ENCODE measurements at regions not wholly inside any gene's neighbourhood (a gene's known extent, or its start where the extent isn't known, plus 50 kb on each side); places are given as distances from the start of the nearest gene placed in this dataset.

DNA sequence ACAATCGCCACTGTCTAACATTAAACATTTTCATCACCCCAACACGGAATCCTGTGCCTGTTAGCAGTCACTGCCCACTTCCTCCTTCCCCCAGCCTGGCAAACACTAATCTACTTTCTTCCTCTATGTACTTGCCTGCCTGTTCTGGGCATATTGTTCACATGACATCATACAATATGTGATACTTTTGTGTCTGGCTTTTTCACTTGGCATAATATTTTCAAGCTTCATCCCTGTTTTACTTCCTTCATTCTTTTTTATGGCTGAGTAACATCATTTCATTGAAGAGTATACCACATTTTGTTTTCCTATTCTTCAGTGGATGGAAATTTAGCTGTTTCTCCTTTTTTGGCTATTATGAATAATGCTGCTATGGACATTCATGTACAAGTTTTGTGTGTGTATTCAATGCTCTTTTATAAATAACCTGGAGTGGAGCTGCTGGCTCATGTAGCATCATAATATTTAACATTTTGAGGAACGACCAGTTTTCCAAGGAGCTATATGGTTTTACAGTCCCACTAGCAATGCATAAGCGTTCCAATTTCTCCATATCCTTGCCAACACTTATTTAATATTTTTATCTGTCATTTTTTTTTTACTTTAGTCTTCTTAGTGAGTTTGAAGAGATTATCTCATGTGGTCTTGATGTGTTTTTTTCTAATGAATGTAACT, 360.1 kb downstream of the HDGFL1 start:
- Histone ChIP-seq H3K4me2 (ENCODE audit: low read length) (no peak overlapping the region), H3K27ac (ENCODE audit: low read depth, low read length) (no peak overlapping the region), H3K27me3 (ENCODE audit: control insufficient read depth, low read length) (no peaks in the 10 kb centered on the region), H3K79me2 (ENCODE audit: control insufficient read depth, low read length) (no peaks in the 10 kb centered on the region), H3K4me3 (ENCODE audit: low read length) (no peak overlapping the region), H3K9me2 (replicated peaks; ENCODE audit: control insufficient read depth, low read length) (no peaks in the 10 kb centered on the region), H3K9me3 (ENCODE audit: control insufficient read depth, insufficient read depth, low read length) (no peaks in the 10 kb centered on the region), H3K4me1 (ENCODE audit: control insufficient read depth, low read length) (no peaks in the 10 kb centered on the region), H4K20me1 (ENCODE audit: control insufficient read depth, insufficient read depth, low read depth, low read length) (no peaks in the 10 kb centered on the region), H3F3A (ENCODE audit: control insufficient read depth, insufficient read depth) (no peaks in the 10 kb centered on the region), H3K36me3 (ENCODE audit: control insufficient read depth, low read length) (no peaks in the 10 kb centered on the region)
- TF ChIP-seq EZH2phosphoT487 (IDR thresholded peaks at IDR 0.05; ENCODE audit: borderline replicate concordance, low read length) = no peak
- TF ChIP-seq, protein P1, sequence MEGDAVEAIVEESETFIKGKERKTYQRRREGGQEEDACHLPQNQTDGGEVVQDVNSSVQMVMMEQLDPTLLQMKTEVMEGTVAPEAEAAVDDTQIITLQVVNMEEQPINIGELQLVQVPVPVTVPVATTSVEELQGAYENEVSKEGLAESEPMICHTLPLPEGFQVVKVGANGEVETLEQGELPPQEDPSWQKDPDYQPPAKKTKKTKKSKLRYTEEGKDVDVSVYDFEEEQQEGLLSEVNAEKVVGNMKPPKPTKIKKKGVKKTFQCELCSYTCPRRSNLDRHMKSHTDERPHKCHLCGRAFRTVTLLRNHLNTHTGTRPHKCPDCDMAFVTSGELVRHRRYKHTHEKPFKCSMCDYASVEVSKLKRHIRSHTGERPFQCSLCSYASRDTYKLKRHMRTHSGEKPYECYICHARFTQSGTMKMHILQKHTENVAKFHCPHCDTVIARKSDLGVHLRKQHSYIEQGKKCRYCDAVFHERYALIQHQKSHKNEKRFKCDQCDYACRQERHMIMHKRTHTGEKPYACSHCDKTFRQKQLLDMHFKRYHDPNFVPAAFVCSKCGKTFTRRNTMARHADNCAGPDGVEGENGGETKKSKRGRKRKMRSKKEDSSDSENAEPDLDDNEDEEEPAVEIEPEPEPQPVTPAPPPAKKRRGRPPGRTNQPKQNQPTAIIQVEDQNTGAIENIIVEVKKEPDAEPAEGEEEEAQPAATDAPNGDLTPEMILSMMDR (IDR thresholded peaks at IDR 0.05; ENCODE audit: low read depth, low read length, poor library complexity, severe bottlenecking) = no peak

DNA sequence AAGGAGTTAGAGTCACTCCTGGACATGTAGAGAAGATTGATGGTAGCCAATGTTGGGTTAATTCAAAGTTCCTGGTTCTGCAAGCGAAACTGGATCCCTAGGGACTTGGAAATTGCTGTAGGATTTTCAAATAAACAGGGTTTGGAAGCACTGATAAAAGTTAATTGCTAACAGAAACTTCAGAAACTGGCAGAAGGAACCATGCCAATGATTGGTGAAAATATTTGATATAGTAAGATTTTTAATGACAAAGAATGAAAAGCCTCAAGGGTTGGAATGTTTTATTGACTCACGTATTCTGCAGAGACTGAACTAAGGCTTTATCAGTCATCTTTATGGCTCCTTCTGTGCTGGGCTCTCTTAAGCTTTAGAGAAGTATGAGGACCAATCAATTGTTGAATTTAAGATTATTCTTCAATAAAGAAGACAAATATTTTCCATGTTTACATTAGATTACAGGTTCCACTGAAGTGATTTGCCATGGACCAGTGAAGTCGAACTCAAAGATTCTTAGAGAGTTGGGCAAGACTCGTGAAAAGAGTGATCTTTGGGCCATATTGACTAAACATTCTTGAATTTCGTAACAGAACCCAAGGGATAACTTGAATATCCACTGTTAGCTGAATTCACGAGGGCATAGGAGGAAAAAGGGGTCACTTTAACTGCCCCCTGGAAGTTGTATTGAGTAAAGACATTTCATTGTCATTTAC, 371.4 kb downstream of the HDGFL1 start:
- Histone ChIP-seq H3K4me1 (ENCODE audit: control insufficient read depth, low read length) (no peaks in the 10 kb centered on the region), H3K27me3 (ENCODE audit: control insufficient read depth, low read length) (no peaks in the 10 kb centered on the region), H3K4me3 (ENCODE audit: low read length) (no peak overlapping the region), H3K9me3 (ENCODE audit: control insufficient read depth, insufficient read depth, low read length) (no peaks in the 10 kb centered on the region), H3K9me2 (replicated peaks; ENCODE audit: control insufficient read depth, low read length) (no peaks in the 10 kb centered on the region; the same call in 1 of the 2 replicates), H4K20me1 (ENCODE audit: control insufficient read depth, insufficient read depth, low read depth, low read length) (no peaks in the 10 kb centered on the region), H3F3A (ENCODE audit: control insufficient read depth, insufficient read depth) (no peaks in the 10 kb centered on the region), H3K27ac (ENCODE audit: low read depth, low read length) (no peak overlapping the region), H3K79me2 (ENCODE audit: control insufficient read depth, low read length) (no peaks in the 10 kb centered on the region), H3K4me2 (ENCODE audit: low read length) (no peak overlapping the region), H3K36me3 (ENCODE audit: control insufficient read depth, low read length) (no peaks in the 10 kb centered on the region)
- TF ChIP-seq EZH2phosphoT487 (IDR thresholded peaks at IDR 0.05; ENCODE audit: borderline replicate concordance, low read length) = no peak
- TF ChIP-seq, protein P1 (IDR thresholded peaks at IDR 0.05; ENCODE audit: low read depth, low read length, poor library complexity, severe bottlenecking) = no peak

DNA sequence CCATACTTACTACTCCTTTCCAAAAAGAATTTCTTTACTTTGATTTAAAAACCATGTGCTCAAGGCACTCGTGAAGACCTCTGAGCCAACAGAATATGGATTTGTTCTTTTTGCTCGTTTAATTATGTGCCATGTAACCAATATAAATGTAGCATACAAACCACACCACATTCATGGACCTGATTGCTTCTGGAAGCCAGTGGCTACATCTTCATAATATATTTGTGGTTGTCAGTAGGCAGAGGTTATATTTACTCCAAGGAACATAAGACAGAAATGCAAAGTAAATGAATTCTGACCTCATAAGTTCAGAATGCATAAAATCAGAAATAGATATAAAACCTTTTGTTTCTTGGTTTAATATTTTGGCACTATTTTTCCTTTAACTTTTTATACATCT, 373.0 kb downstream of the HDGFL1 start:
- H3K27ac ChIP-seq (ENCODE audit: low read depth, low read length) = no peak overlapping the region
- no peaks in the 10 kb centered on the region for H3K27me3 ChIP-seq (ENCODE audit: control insufficient read depth, low read length)
- no peak for TF ChIP-seq EZH2phosphoT487 (IDR thresholded peaks at IDR 0.05; ENCODE audit: borderline replicate concordance, low read length)
- TF ChIP-seq, protein P1 (IDR thresholded peaks at IDR 0.05; ENCODE audit: low read depth, low read length, poor library complexity, severe bottlenecking) = no peak
- no peaks in the 10 kb centered on the region for H3K9me3 ChIP-seq (ENCODE audit: control insufficient read depth, insufficient read depth, low read length)
- no peak overlapping the region for H3K4me3 ChIP-seq (ENCODE audit: low read length)
- no peaks in the 10 kb centered on the region for H4K20me1 ChIP-seq (ENCODE audit: control insufficient read depth, insufficient read depth, low read depth, low read length)
- no peaks in the 10 kb centered on the region for H3K4me1 ChIP-seq (ENCODE audit: control insufficient read depth, low read length)
- H3F3A ChIP-seq (ENCODE audit: control insufficient read depth, insufficient read depth) = no peaks in the 10 kb centered on the region
- H3K9me2 ChIP-seq (replicated peaks; ENCODE audit: control insufficient read depth, low read length) = no peaks in the 10 kb centered on the region; the same call in 1 of the 2 replicates
- H3K4me2 ChIP-seq (ENCODE audit: low read length) = no peak overlapping the region
- H3K79me2 ChIP-seq (ENCODE audit: control insufficient read depth, low read length) = no peaks in the 10 kb centered on the region
- no peaks in the 10 kb centered on the region for H3K36me3 ChIP-seq (ENCODE audit: control insufficient read depth, low read length)

Measured in DOHH2 (cell line).